CD14-positive monocyte (primary cell): ENCODE measurements at regions not wholly inside any gene's neighbourhood (a gene's known extent, or its start where the extent isn't known, plus 50 kb on each side); places are given as distances from the start of the nearest gene placed in this dataset.

Source experiments
- DNase-seq, 3 donors: peaks; one replicate each; pipeline ENCODE4 v3.0.0-alpha.2; 2011 to 2022
- H2AFZ ChIP-seq: 2 replicates; pipeline ENCODE4 v1.6.0; 2012; ENCODE audit warnings: mild to moderate bottlenecking, low read depth, low read length, inconsistent platforms; ENCODE audit not compliant: insufficient read depth, poor library complexity, severe bottlenecking
- H3K27ac ChIP-seq, 2 donors: 1 replicate in 1 of 2; 2 replicates in 1 of 2; pipeline ENCODE4 v1.5.1; 2012 to 2013; ENCODE audit warnings: low read length in 2 of 2, control low read depth in 1 of 2, inconsistent platforms in 1 of 2, low read depth in 1 of 2, mild to moderate bottlenecking in 1 of 2
- H3K27me3 ChIP-seq, 2 donors: one replicate each; pipeline versions ENCODE4 v1.6.0 to v1.6.1; 2011 to 2013; ENCODE audit warnings: low read length in 2 of 2; ENCODE audit not compliant: control insufficient read depth in 2 of 2, insufficient read depth in 2 of 2
- H3K36me3 ChIP-seq, 2 donors: replicated peaks in 1 of 2; 1 replicate in 1 of 2; 2 replicates in 1 of 2; pipeline versions ENCODE4 v1.5.1 to v1.6.1; 2012 to 2013; ENCODE audit warnings: low read length in 2 of 2, control low read depth in 1 of 2, inconsistent platforms in 1 of 2, mild to moderate bottlenecking in 1 of 2; ENCODE audit not compliant: insufficient read depth in 2 of 2, control insufficient read depth in 1 of 2
- H3K4me1 ChIP-seq, 2 donors: 1 replicate in 1 of 2; 2 replicates in 1 of 2; pipeline versions ENCODE4 v1.5.1 to v1.6.1; 2012 to 2013; ENCODE audit warnings: low read length in 2 of 2, control low read depth in 1 of 2, inconsistent platforms in 1 of 2, mild to moderate bottlenecking in 1 of 2, moderate library complexity in 1 of 2; ENCODE audit not compliant: insufficient read depth in 2 of 2, control insufficient read depth in 1 of 2
- H3K4me2 ChIP-seq: replicated peaks from 2 replicates; pipeline ENCODE3; 2012; ENCODE audit warnings: low read length, moderate library complexity, mild to moderate bottlenecking; ENCODE audit not compliant: poor library complexity, severe bottlenecking; ENCODE audit errors: extremely low read depth
- H3K4me3 ChIP-seq, 3 experiments: fragments of 200-600 bp in 1 of 3; sonication (generic) in 1 of 3; replicated peaks in 1 of 3; 1 replicate in 2 of 3; 2 replicates in 1 of 3; pipeline ENCODE4 v1.5.1; 2011 to 2013; ENCODE audit warnings: low read length in 3 of 3, mild to moderate bottlenecking in 3 of 3, control low read depth in 2 of 3, low read depth in 2 of 3, inconsistent platforms in 1 of 3, moderate library complexity in 1 of 3
- H3K79me2 ChIP-seq: 2 replicates; pipeline ENCODE4 v1.6.0; 2012; ENCODE audit warnings: mild to moderate bottlenecking, control low read depth, inconsistent platforms, low read length, moderate library complexity; ENCODE audit not compliant: insufficient read depth
- H3K9ac ChIP-seq: 2 replicates; pipeline ENCODE4 v1.6.0; 2017; ENCODE audit warnings: low read length, mild to moderate bottlenecking; ENCODE audit not compliant: insufficient read depth, poor library complexity, severe bottlenecking
- H3K9me3 ChIP-seq, 2 donors: replicated peaks in 1 of 2; 1 replicate in 1 of 2; 2 replicates in 1 of 2; pipeline versions ENCODE4 v1.5.1 to v1.6.1; 2012 to 2013; ENCODE audit warnings: low read length in 2 of 2, control low read depth in 1 of 2; ENCODE audit not compliant: control insufficient read depth in 1 of 2, insufficient read depth in 1 of 2
- H4K20me1 ChIP-seq: 2 replicates; pipeline ENCODE4 v1.6.0; 2012; ENCODE audit warnings: mild to moderate bottlenecking, low read length, control low read depth, moderate library complexity; ENCODE audit not compliant: insufficient read depth
- H3K27ac Mint-ChIP-seq, 7 donors: one replicate each; pipeline ENCODE4 v1.8.0; 2020; ENCODE audit warnings: mild to moderate bottlenecking in 7 of 7, mixed read lengths in 7 of 7, moderate library complexity in 6 of 7, inconsistent platforms in 2 of 7
- H3K27me3 Mint-ChIP-seq, 3 donors: one replicate each; pipeline ENCODE4 v1.8.0; 2021 to 2022; ENCODE audit warnings: low read depth in 3 of 3, mild to moderate bottlenecking in 3 of 3, mixed read lengths in 3 of 3, moderate library complexity in 3 of 3, inconsistent platforms in 1 of 3
- H3K36me3 Mint-ChIP-seq, 2 donors: one replicate each; pipeline ENCODE4 v1.8.0; 2020; ENCODE audit warnings: mixed read lengths in 2 of 2, inconsistent platforms in 1 of 2, mild to moderate bottlenecking in 1 of 2
- H3K4me1 Mint-ChIP-seq: one replicate; pipeline ENCODE4 v1.8.0; 2020; ENCODE audit warnings: mild to moderate bottlenecking, mixed read lengths
- H3K4me3 Mint-ChIP-seq, 2 donors: one replicate each; pipeline ENCODE4 v1.8.0; 2020; ENCODE audit warnings: mild to moderate bottlenecking in 2 of 2, mixed read lengths in 2 of 2, moderate library complexity in 1 of 2
- H3K9me3 Mint-ChIP-seq, 7 donors: one replicate each; pipeline ENCODE4 v1.8.0; 2020 to 2022; ENCODE audit warnings: mixed read lengths in 7 of 7, mild to moderate bottlenecking in 6 of 7, moderate library complexity in 6 of 7, inconsistent platforms in 2 of 7
- WGBS: methylation state at CpG from one replicate; pipeline ENCODE4 v1.1.5; 2013; ENCODE audit warnings: missing lambda C conversion rate; ENCODE audit not compliant: insufficient coverage; 5-methylcytosine and 5-hydroxymethylcytosine counted together
- intact Hi-C, 2 donors: fragments of 100-400 bp; cut with micrococcal nuclease; formaldehyde crosslinking; loops; one replicate each; pipeline versions ENCODE4 v1.15.0 to v1.15.1; 2023
- TF ChIP-seq, protein P1 (sequence below): fragments of 200-600 bp; IDR thresholded peaks from one replicate; pipeline ENCODE4 v1.8.0; 2022; ENCODE audit warnings: antibody characterized with exemption, mild to moderate bottlenecking

DNA sequence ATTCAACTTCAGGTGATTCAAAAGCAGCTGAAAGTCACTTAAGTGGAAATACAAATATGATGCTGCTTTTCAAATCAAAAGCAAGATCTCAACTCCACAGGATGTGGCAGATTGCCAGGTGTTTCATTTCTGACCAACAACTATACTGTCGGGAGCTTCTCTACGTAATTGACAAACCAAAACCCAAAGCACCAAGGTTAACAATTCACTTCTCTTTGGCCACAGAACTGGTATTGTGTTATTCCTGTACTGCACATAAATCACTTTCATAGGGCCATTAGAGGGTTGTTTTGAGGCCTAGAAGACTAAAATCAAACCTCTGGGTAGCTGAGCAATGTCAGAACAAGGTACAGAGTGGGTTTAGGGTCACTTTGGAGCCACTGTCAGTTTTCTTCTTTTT, 169.7 kb downstream of the HAO1 start:
- WGBS: no CpG with 5 or more reads among the region's 2 CpGs
- H2AFZ ChIP-seq: no peak overlapping the region
- H3K27ac Mint-ChIP-seq: no peak overlapping the region
- DNase-seq: no peak
- H3K9me3 ChIP-seq: no peaks in the 10 kb centered on the region
- no peak overlapping the region for H3K4me2 ChIP-seq
- no peaks in the 10 kb centered on the region for H4K20me1 ChIP-seq
- no peaks in the 10 kb centered on the region for H3K4me1 ChIP-seq
- intact Hi-C loops: no loop called here
- H3K79me2 ChIP-seq: no peaks in the 10 kb centered on the region
- H3K4me1 Mint-ChIP-seq: no peaks in the 10 kb centered on the region
- H3K36me3 Mint-ChIP-seq: no peaks in the 10 kb centered on the region
- no peak overlapping the region for H3K27ac ChIP-seq
- H3K4me3 ChIP-seq: no peak overlapping the region
- H3K9me3 Mint-ChIP-seq: no peaks in the 10 kb centered on the region
- H3K4me3 Mint-ChIP-seq: no peak overlapping the region
- TF ChIP-seq, protein P1, sequence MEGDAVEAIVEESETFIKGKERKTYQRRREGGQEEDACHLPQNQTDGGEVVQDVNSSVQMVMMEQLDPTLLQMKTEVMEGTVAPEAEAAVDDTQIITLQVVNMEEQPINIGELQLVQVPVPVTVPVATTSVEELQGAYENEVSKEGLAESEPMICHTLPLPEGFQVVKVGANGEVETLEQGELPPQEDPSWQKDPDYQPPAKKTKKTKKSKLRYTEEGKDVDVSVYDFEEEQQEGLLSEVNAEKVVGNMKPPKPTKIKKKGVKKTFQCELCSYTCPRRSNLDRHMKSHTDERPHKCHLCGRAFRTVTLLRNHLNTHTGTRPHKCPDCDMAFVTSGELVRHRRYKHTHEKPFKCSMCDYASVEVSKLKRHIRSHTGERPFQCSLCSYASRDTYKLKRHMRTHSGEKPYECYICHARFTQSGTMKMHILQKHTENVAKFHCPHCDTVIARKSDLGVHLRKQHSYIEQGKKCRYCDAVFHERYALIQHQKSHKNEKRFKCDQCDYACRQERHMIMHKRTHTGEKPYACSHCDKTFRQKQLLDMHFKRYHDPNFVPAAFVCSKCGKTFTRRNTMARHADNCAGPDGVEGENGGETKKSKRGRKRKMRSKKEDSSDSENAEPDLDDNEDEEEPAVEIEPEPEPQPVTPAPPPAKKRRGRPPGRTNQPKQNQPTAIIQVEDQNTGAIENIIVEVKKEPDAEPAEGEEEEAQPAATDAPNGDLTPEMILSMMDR: no peak
- H3K27me3 ChIP-seq: no peaks in the 10 kb centered on the region
- H3K36me3 ChIP-seq: no peaks in the 10 kb centered on the region
- no peaks in the 10 kb centered on the region for H3K27me3 Mint-ChIP-seq
- no peak overlapping the region for H3K9ac ChIP-seq

DNA sequence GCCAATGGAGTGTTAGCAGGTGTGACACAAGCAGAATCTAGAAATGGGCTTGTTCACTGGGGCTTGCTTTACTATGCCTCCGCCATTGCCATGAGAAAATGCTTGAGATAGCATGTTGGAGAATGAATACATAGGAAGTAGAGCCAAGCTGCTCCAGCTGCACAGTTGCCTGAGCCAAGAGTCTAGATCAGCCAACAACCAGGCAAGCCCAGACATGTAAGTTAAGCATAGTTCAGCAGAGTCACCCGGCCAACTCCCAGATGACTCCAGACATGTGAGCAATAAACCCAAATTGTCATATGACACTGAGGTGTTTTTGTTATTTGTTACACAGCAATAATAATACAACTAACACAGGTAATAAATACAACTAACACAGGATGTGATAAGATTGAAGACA, 167.9 kb downstream of the HAO1 start:
- H2AFZ ChIP-seq: no peak overlapping the region
- H3K79me2 ChIP-seq: no peaks in the 10 kb centered on the region
- Mint-ChIP-seq H3K27ac (no peak overlapping the region), H3K36me3 (no peaks in the 10 kb centered on the region), H3K4me3 (no peak overlapping the region), H3K27me3 (peaks cover 0 to 1% (median 0%) of the 10 kb centered on the region in 3 donors), H3K4me1 (no peaks in the 10 kb centered on the region), H3K9me3 (peaks cover 0 to 10% (median 0%) of the 10 kb centered on the region in 7 donors)
- TF ChIP-seq, protein P1: no peak
- no peaks in the 10 kb centered on the region for H3K4me1 ChIP-seq
- WGBS: 100% methylated on average over 1 of the region's 2 CpGs
- intact Hi-C loops: no loop called here
- no peak for DNase-seq
- H3K27ac ChIP-seq: no peak overlapping the region
- H3K36me3 ChIP-seq: no peaks in the 10 kb centered on the region
- peaks cover 0 to 5% of the 10 kb centered on the region in 2 donors for H3K9me3 ChIP-seq
- no peaks in the 10 kb centered on the region for H3K27me3 ChIP-seq
- no peak overlapping the region for H3K4me2 ChIP-seq
- H3K4me3 ChIP-seq: no peak overlapping the region
- H4K20me1 ChIP-seq: no peaks in the 10 kb centered on the region
- H3K9ac ChIP-seq: no peak overlapping the region
